ENCODE measurements at regions not wholly inside any gene's neighbourhood (a gene's known extent, or its start where the extent isn't known, plus 50 kb on each side); places are given as distances from the start of the nearest gene placed in this dataset.

- Histone ChIP-seq H3K36me3 (ENCODE audit: control insufficient read depth, insufficient read depth, low read length) (no peaks in the 10 kb centered on the region), H3K27me3 (ENCODE audit: control insufficient read depth, insufficient read depth, low read length) (no peaks in the 10 kb centered on the region), H3K4me3 (ENCODE audit: low read depth, low read length) (no peak overlapping the region)
- DNase-seq (ENCODE audit: low read depth), result no peak
- no peak for TF ChIP-seq CTCF (IDR thresholded peaks at IDR 0.05; ENCODE audit: insufficient read depth, low read length, poor library complexity, severe bottlenecking)
These were observed 126.4 kb downstream of the KCNJ2 start for GRCh38 chr17:70295731-70296130.

- no peak for DNase-seq (ENCODE audit: low read depth)
These were observed 127.1 kb downstream of the KCNJ2 start for GRCh38 chr17:70296456-70296855.

DNA sequence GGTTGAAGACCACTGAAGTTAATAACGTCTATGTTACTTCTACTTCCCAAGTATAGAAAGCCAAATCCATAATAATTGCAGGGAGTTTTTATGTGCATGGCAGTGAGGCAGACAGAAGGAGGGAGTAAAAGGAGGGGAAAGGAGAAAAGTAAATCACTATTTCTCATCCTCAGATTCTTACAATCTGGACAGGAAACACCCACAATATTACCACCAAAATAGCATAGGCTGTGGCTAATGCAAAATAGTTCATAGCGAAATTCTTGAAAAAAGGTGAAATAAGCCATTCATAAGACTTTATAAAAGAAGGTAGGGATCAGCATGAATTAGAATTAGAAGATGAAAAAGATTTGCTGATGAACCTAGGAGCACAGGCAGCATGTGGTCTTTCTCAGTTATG, 128.1 kb downstream of the KCNJ2 start:
- Histone ChIP-seq H3K4me3 (ENCODE audit: low read depth, low read length) (no peak overlapping the region), H3K36me3 (ENCODE audit: control insufficient read depth, insufficient read depth, low read length) (no peaks in the 10 kb centered on the region), H3K27me3 (ENCODE audit: control insufficient read depth, insufficient read depth, low read length) (no peaks in the 10 kb centered on the region)
- no peak for TF ChIP-seq CTCF (IDR thresholded peaks at IDR 0.05; ENCODE audit: insufficient read depth, low read length, poor library complexity, severe bottlenecking)
- DNase-seq (ENCODE audit: low read depth), result no peak

More at GRCh38 chr17:70296456-70296855, 127.1 kb downstream of the KCNJ2 start:
- Histone ChIP-seq H3K4me3 (ENCODE audit: low read depth, low read length) (no peak overlapping the region), H3K27me3 (ENCODE audit: control insufficient read depth, insufficient read depth, low read length) (no peaks in the 10 kb centered on the region), H3K36me3 (ENCODE audit: control insufficient read depth, insufficient read depth, low read length) (no peaks in the 10 kb centered on the region)
- TF ChIP-seq CTCF (IDR thresholded peaks at IDR 0.05; ENCODE audit: insufficient read depth, low read length, poor library complexity, severe bottlenecking), result no peak

- no peak for TF ChIP-seq CTCF (IDR thresholded peaks at IDR 0.05; ENCODE audit: insufficient read depth, low read length, poor library complexity, severe bottlenecking)
- no peaks in the 10 kb centered on the region for H3K27me3 ChIP-seq (ENCODE audit: control insufficient read depth, insufficient read depth, low read length)
- no peak for DNase-seq (ENCODE audit: low read depth)
- H3K36me3 ChIP-seq (ENCODE audit: control insufficient read depth, insufficient read depth, low read length), result no peaks in the 10 kb centered on the region
- H3K4me3 ChIP-seq (ENCODE audit: low read depth, low read length), result no peak overlapping the region
These were observed 129.7 kb downstream of the KCNJ2 start for GRCh38 chr17:70298929-70299531.

- no peak for DNase-seq (ENCODE audit: low read depth)
- H3K4me3 ChIP-seq (ENCODE audit: low read depth, low read length), result no peak overlapping the region
- no peaks in the 10 kb centered on the region for H3K36me3 ChIP-seq (ENCODE audit: control insufficient read depth, insufficient read depth, low read length)
- TF ChIP-seq CTCF (IDR thresholded peaks at IDR 0.05; ENCODE audit: insufficient read depth, low read length, poor library complexity, severe bottlenecking), result no peak
- no peaks in the 10 kb centered on the region for H3K27me3 ChIP-seq (ENCODE audit: control insufficient read depth, insufficient read depth, low read length)
These were observed 138.3 kb downstream of the KCNJ2 start for GRCh38 chr17:70307430-70308225.
